Suprapubic skin (tissue), 4 donors: ENCODE measurements at regions not wholly inside any gene's neighbourhood (a gene's known extent, or its start where the extent isn't known, plus 50 kb on each side); places are given as distances from the start of the nearest gene placed in this dataset.

Source experiments
- DNase-seq, 2 donors: peaks; one replicate each; pipeline ENCODE4 v3.0.0-alpha.2; 2019; ENCODE audit warnings: low spot score in 2 of 2
- H3K27ac ChIP-seq: fragments of 200-600 bp; sonication (generic); one replicate; pipeline ENCODE4 v1.5.1; 2019
- H3K27me3 ChIP-seq: fragments of 200-600 bp; sonication (generic); one replicate; pipeline ENCODE4 v1.5.1; 2019
- H3K36me3 ChIP-seq: fragments of 200-600 bp; sonication (generic); one replicate; pipeline ENCODE4 v1.5.1; 2019
- H3K4me1 ChIP-seq: fragments of 200-600 bp; sonication (generic); one replicate; pipeline ENCODE4 v1.5.1; 2019
- H3K4me3 ChIP-seq: fragments of 200-600 bp; sonication (generic); one replicate; pipeline ENCODE4 v1.5.1; 2019; ENCODE audit warnings: mild to moderate bottlenecking
- H3K9me3 ChIP-seq: fragments of 200-600 bp; sonication (generic); one replicate; pipeline ENCODE4 v1.5.1; 2019
- CTCF ChIP-seq, 2 donors: fragments of 200-600 bp in 1 of 2; fragments of 450-650 bp in 1 of 2; sonication (generic) in 1 of 2; IDR thresholded peaks; one replicate each; pipeline ENCODE4 v1.5.1; 2016 to 2019; ENCODE audit warnings: antibody characterized with exemption in 2 of 2, mild to moderate bottlenecking in 1 of 2, moderate library complexity in 1 of 2
- EP300 ChIP-seq: sonication (generic); formaldehyde crosslinking; IDR thresholded peaks from one replicate; pipeline ENCODE4 v1.6.1; 2017; ENCODE audit warnings: antibody characterized with exemption
- POLR2A ChIP-seq, 2 donors: fragments of 450-650 bp; IDR thresholded peaks; one replicate each; pipeline ENCODE4 v1.6.1; 2017; ENCODE audit warnings: antibody characterized with exemption in 2 of 2, mild to moderate bottlenecking in 2 of 2, moderate library complexity in 2 of 2
- POLR2AphosphoS5 ChIP-seq, 3 donors: sonication (generic); formaldehyde crosslinking; IDR thresholded peaks; one replicate each; pipeline ENCODE4 v1.6.1; 2017; ENCODE audit warnings: antibody characterized with exemption in 3 of 3
- WGBS: methylation state at CpG from one replicate; pipeline ENCODE4 v1.1.5; 2018; 5-methylcytosine and 5-hydroxymethylcytosine counted together

GRCh38 chr9:14452539-14452938 lies 138.6 kb upstream of the NFIB start:
- WGBS, result 14% methylated on average over 1 of the region's 1 CpG
- Histone ChIP-seq H3K27me3 (no peaks in the 10 kb centered on the region), H3K4me1 (no peaks in the 10 kb centered on the region), H3K36me3 (no peaks in the 10 kb centered on the region), H3K9me3 (no peaks in the 10 kb centered on the region), H3K27ac (no peak overlapping the region), H3K4me3 (no peak overlapping the region)
- no peak for DNase-seq
- no peak for TF ChIP-seq EP300
- TF ChIP-seq POLR2A (IDR thresholded peaks at IDR 0.05), result no peak
- no peak for TF ChIP-seq POLR2AphosphoS5 (IDR thresholded peaks at IDR 0.05)
- TF ChIP-seq CTCF (IDR thresholded peaks at IDR 0.05), result no peak

GRCh38 chr9:14451949-14452348 lies 138.0 kb upstream of the NFIB start:
- 67% methylated on average over 4 of the region's 4 CpGs for WGBS
- Histone ChIP-seq H3K9me3 (no peaks in the 10 kb centered on the region), H3K36me3 (no peaks in the 10 kb centered on the region), H3K4me1 (no peaks in the 10 kb centered on the region), H3K4me3 (no peak overlapping the region), H3K27me3 (no peaks in the 10 kb centered on the region), H3K27ac (no peak overlapping the region)
- TF ChIP-seq CTCF (IDR thresholded peaks at IDR 0.05), result no peak
- no peak for TF ChIP-seq POLR2A (IDR thresholded peaks at IDR 0.05)
- TF ChIP-seq POLR2AphosphoS5 (IDR thresholded peaks at IDR 0.05), result no peak
- no peak for TF ChIP-seq EP300
- no peak for DNase-seq

- Histone ChIP-seq H3K9me3 (no peaks in the 10 kb centered on the region), H3K4me1 (no peaks in the 10 kb centered on the region), H3K27me3 (no peaks in the 10 kb centered on the region), H3K36me3 (no peaks in the 10 kb centered on the region), H3K27ac (no peak overlapping the region), H3K4me3 (no peak overlapping the region)
- TF ChIP-seq POLR2AphosphoS5 (IDR thresholded peaks at IDR 0.05) (no peak), POLR2A (IDR thresholded peaks at IDR 0.05) (no peak), CTCF (IDR thresholded peaks at IDR 0.05) (no peak), EP300 (no peak)
- WGBS, result 70% methylated on average over 3 of the region's 3 CpGs
- DNase-seq, result no peak
These were observed 133.2 kb upstream of the NFIB start for GRCh38 chr9:14447103-14447502.

GRCh38 chr9:14445946-14446345 lies 132.0 kb upstream of the NFIB start:
- H3K4me3 ChIP-seq, result no peak overlapping the region
- TF ChIP-seq POLR2A (IDR thresholded peaks at IDR 0.05), result no peak
- H3K9me3 ChIP-seq, result no peaks in the 10 kb centered on the region
- H3K36me3 ChIP-seq, result no peaks in the 10 kb centered on the region
- H3K4me1 ChIP-seq, result no peaks in the 10 kb centered on the region
- H3K27me3 ChIP-seq, result no peaks in the 10 kb centered on the region
- H3K27ac ChIP-seq, result no peak overlapping the region
- WGBS, result 94% methylated on average over 3 of the region's 3 CpGs
- DNase-seq, result no peak

GRCh38 chr9:14442956-14443355 lies 129.0 kb upstream of the NFIB start:
- no peak overlapping the region for H3K4me3 ChIP-seq
- H3K4me1 ChIP-seq, result no peaks in the 10 kb centered on the region
- H3K27me3 ChIP-seq, result no peaks in the 10 kb centered on the region
- no peaks in the 10 kb centered on the region for H3K9me3 ChIP-seq
- no peaks in the 10 kb centered on the region for H3K36me3 ChIP-seq
- TF ChIP-seq EP300 (no peak), POLR2A (IDR thresholded peaks at IDR 0.05) (no peak), POLR2AphosphoS5 (IDR thresholded peaks at IDR 0.05) (no peak), CTCF (IDR thresholded peaks at IDR 0.05) (no peak)
- WGBS, result 94% methylated on average over 5 of the region's 6 CpGs
- no peak overlapping the region for H3K27ac ChIP-seq
- DNase-seq, result no peak

GRCh38 chr9:14441976-14442651 lies 128.2 kb upstream of the NFIB start:
- TF ChIP-seq POLR2A (IDR thresholded peaks at IDR 0.05) (no peak), CTCF (IDR thresholded peaks at IDR 0.05) (no peak), POLR2AphosphoS5 (IDR thresholded peaks at IDR 0.05) (no peak), EP300 (no peak)

More at GRCh38 chr9:14441976-14442651, 128.2 kb upstream of the NFIB start:
- no peak overlapping the region for H3K27ac ChIP-seq
- WGBS, result 93% methylated on average over 10 of the region's 10 CpGs
- DNase-seq, result no peak
- no peak overlapping the region for H3K4me3 ChIP-seq
- no peaks in the 10 kb centered on the region for H3K27me3 ChIP-seq
- no peaks in the 10 kb centered on the region for H3K9me3 ChIP-seq
- no peaks in the 10 kb centered on the region for H3K4me1 ChIP-seq
- H3K36me3 ChIP-seq, result no peaks in the 10 kb centered on the region
